HL-60/S4 (cell line): ENCODE measurements at regions not wholly inside any gene's neighbourhood (a gene's known extent, or its start where the extent isn't known, plus 50 kb on each side); places are given as distances from the start of the nearest gene placed in this dataset.

Experiments
- in situ Hi-C: fragments of 300-500 bp; cut with MboI; formaldehyde crosslinking; loops from 2 replicates; pipeline ENCODE4 v1.14.3; 2022; ENCODE audit warnings: low sequenced_read_pairs

GRCh38 chr3:64358176-64358575, 132.9 kb upstream of the PRICKLE2 start:
- in situ Hi-C loops: no loop called here

- in situ Hi-C loops: no loop called here
Measured at GRCh38 chr3:64357481-64357880, 132.2 kb upstream of the PRICKLE2 start.

DNA sequence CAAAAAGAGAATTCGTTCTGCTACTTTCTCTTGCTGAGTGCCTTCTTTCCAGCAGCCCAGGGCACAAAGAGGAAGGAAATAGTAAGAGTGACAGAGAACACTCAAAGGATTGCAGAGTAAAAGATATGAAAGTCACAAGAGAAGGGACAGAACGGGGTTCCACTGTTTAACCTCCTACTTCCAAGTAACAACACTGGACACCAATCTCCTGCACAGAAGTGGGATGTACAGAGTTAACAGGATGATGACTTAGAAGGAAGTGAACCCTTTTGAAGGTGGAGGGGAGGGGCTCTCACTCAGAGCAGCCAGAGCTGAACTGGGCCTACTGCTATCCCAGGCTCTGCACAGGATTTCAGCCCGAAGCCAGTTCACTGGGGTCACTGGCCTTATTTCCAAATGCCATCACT, 130.1 kb upstream of the PRICKLE2 start:
- in situ Hi-C loops: no loop called here

DNA sequence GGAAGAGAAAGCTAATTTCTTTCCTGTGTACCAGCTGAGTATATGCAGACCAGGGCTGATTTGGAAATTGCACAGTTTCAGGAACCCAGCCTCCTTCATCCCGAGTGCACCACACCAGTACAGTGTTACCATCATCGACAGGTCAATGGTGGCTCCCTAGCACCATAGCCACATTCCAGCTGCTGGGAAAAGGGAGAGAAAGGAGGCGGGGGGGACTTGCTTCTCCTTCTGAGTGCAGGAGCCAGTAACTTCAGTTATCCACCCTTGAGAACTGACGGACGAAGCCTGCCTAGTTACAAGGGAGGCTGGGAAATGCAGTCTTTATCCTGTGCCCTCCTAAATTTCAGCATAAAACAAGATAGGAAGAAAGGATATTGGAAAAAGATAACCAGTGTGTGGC, 129.7 kb upstream of the PRICKLE2 start:
- in situ Hi-C loops: no loop called here

DNA sequence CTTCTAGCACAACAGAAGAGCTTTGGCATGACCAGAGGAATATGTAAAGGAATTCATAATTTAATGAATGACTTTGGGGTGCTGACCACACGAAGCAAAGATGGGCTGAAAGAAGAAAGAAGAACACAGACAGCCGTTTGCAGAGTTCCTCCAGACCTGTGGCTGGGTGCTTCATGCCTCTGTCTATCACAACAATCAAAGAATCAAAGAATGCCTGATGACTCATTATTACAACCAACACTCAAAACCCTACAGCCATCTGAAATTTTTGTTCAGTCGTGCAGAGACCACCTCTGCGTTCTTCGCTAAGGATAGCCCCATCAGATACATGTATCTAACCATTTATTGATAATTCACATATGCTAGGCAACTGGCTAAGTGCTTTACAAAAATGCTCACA, 129.0 kb upstream of the PRICKLE2 start:
- in situ Hi-C loops: no loop called here

DNA sequence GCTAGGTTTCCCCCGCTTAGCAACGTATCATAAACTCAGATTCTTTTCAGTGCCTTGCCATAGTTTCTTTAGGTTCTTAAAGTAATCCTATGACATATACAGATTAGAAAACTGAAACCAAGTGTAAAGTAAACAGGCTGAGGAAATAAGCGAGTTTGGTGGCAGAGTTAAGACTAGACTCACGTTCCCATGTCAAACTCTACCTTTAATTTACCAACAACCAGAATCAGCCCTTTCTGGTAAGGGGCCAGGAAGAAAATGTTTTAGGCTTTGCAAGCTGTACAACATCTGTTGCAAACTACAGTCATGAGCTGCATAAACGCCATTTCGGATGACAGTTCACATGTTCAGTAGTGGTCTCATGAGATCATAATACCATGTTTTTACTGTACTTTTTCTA, 128.0 kb upstream of the PRICKLE2 start:
- in situ Hi-C loops: no loop called here

- in situ Hi-C loops: no loop called here
Measured at GRCh38 chr3:64352639-64352992, 127.3 kb upstream of the PRICKLE2 start.

DNA sequence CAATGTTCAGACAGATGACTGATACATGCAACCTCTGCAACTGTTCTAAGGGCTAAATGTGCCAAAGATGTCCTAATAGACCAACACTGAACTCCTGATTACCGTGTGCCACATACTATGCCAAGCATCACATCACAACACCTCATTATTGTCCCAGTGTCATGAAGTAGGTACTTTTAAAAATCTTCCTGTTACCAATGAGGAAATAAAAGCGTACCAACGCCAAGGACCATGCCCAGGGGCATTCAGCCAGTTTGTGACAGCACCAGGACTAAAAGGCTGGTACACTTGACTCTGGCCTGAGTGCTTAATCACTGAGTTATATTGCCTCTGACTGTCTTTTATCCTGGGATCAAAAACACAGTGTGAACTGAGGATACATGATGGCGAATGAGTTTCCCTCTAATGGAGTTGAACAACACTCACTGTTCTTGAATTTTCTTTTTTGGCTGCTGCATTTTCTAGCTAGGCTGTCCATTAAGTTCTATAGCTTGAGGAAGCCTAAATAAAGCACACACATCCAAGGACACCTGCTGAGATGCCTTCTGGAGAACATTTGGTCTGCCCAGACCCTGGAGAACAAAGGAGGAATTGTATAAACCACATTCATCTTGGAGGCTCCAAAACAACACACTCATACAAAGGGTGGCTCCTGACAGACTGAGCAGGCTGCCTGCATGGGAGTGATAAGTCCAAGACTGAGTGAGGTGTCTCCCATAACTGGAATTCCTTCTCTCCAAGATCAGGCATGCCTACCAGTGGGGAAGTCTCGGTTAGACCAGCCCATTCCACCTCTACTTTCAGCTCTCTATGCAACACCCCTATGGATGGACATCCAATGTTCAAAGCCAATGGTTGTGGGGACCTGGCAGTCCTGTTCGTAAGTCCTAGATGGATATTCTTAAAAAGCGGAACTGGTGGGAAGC, 126.7 kb upstream of the PRICKLE2 start:
- in situ Hi-C loops: no loop called here

GRCh38 chr3:64349551-64349950, 124.3 kb upstream of the PRICKLE2 start:
- in situ Hi-C loops: no loop called here

DNA sequence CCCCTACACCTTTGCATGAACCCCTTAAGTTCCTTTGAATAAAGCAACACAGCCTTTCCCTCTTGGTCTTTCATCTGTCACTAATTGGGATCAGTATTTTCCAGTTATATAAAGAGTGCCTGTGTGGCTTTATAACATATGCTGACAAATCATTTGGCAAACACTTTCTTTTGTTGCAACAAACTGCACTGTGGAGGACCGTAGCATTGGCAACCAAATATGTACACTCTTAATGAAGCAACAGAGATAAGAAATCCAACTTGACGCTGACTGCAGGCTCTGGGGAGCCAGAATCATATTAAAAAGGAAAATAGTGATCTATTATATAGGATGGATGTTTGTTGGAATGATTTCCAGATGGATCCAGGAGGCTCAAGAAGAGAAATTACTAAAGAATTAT, 120.1 kb upstream of the PRICKLE2 start:
- in situ Hi-C loops: no loop called here

- in situ Hi-C loops: no loop called here
Measured at GRCh38 chr3:64344721-64345207, 119.5 kb upstream of the PRICKLE2 start.

DNA sequence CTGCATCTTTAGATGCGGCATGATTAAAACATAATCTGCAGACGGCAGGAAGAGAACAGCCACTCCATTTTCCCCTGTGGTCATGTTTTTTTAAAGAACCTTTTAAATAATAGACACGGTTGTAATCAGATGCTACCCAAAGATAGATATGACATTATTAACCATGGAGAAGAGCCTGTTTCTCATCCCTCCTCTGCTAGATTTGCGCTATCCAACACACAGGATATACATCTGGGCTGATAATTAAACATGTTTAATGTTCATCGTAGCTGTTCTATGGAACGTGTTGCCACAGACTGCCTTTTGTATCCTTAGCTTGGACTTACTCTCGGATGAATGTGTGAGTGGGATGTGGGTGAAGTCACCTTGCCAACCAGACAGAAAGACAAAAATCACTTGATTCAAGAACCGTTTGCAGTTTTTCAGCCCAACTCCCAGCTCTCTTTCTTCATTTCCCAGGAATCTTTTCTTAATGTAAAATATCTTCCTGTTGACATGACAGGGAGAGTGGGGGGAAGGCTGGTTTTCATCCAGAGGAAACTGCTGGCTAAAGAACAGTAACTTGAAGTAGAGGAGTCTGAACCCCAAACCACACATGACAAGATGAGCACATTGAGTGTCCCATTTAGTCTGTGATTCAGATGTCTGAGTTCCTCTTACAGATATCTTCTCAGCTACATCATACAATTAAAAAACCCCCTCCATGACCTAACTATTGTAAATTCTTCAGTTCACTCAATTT, 118.6 kb upstream of the PRICKLE2 start:
- in situ Hi-C loops: no loop called here

DNA sequence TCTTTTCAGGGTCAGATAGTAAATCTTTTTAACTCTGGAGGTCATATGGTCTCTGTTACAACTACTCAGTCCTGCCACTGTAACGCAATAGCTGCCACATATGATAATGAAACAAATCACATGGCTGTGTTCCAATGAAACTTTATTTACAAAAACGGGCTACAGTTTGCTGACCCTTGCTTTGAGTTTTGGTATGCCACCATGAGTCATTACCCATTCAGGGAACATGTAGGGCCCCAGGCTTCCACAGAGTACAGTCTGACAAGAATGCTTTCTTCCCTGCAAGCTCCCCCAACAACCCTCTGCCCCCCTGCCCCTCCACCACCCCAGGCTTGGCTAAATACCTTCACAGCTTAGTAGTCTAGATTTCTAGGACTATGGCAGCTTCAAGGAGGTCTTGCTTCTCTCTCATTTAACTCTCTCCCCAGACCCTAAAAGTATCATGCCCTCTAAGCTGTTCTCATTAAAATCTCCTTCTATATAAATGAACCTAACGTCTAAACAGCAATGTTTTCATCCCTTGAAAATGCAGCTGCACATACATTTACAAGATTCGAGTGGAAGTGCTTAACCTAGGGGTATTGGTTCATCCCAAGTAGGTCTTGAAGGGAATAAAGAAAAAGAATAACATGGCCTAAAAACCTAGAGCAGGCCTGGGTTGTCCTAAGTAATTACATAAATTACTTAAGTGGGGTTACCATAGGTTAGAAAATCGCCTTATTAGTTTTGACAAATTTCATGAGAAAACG, 117.8 kb upstream of the PRICKLE2 start:
- in situ Hi-C loops: no loop called here

DNA sequence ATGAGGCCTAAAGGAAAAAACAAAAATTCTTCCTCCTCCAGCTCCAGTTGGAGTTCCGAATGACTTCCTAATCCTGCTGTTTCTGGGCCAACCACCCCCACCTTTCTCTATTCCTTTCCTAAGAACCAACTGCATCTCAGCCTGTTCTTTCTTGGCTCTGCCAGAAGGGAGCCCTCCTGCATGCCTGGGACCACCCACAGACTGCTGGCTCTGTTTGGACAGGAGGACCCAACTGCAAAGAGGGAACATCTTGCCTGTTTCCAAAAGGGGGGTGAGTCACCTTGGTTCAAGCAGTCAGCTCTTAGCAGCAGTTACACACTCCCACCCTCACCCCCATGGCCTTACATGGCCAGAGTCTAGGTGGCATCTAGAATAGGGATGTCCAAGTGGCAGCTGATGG, 116.0 kb upstream of the PRICKLE2 start:
- in situ Hi-C loops: no loop called here

DNA sequence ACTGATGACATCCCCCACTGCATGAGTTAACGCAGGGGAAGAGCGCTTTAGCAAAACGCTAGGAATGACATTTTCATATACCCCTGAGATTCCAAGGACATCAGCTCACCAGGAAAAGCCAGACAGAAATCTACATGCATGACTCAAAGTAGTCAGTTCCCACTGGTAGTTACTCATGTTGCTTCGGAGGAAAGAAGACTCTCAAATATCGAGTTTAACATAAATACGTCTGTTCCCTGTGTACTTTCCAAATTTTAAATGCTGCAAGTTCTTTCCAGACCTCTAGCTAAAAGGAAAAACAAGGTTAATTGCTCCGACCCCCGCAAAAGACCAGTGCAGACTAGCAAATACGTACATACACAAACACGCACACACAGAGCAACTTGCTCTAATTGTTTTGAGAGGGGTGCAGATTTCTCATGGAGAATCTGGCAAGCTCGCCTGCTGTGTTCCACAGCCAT, 115.4 kb upstream of the PRICKLE2 start:
- in situ Hi-C loops: no loop called here

DNA sequence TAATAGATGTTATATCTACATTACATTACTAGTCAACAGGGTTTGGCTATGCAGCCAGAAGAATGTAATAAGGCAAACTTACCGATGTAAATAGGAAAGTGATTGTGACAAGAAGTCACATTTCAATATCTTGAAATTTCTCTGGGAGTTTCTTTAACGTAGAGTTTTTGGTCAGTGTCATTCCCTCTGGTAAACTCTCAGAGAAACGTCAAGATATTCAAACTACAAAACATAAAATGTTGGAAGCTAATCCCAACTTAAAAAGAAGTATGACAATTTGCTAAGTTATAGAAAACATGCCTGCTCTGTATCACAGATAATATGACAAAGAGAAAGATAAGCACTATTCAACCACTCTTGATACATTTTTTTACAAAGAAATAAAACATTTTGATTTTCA, 111.2 kb upstream of the PRICKLE2 start:
- in situ Hi-C loops: no loop called here

DNA sequence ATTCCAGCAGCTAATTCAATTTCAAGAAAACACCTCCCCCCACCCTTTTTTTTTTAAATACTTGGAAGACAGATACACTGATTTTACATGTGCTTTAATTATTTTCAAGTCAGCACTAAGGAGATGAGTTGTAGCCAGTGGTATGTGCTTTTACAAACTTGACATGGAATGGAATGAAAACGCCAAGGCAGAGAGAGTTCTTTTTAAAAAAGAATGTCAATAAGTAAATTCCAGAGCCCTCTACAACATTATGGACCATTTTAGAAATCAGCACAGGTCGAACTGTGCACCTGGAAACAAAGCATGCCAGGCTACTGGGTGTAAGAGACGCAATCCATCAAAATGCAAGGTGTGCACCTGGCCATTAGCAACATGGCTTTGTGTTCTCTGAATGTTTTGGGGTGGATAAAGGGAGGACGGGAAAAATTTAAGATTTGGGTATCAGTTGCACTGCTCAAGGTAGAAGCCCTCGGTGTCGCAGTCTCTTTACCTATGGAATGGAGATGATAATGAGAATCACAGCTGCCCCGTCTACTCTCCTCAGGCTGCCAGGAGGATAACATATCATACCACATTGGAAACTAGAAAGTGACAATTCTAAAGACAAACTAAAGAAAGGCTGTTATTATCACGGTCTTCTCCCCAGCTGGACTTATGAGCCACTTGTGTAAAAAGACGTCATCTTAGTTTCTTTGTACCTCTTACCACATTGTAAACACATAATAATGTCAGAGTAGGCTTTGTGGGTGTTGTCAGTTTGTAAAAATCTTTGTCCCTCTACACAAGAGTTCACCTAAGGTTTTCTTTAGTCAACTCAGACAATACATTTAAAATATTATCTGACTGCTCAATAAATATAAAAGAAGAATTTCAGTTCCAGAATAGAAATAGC, 107.4 kb upstream of the PRICKLE2 start:
- in situ Hi-C loops: no loop called here

GRCh38 chr3:64331605-64332004, 106.3 kb upstream of the PRICKLE2 start:
- in situ Hi-C loops: no loop called here

- in situ Hi-C loops: no loop called here
Measured at GRCh38 chr3:64329037-64329436, 103.8 kb upstream of the PRICKLE2 start.

- in situ Hi-C loops: no loop called here
Measured at GRCh38 chr3:64327100-64327804, 102.0 kb upstream of the PRICKLE2 start.
